EL (cell line): ENCODE measurements at regions not wholly inside any gene's neighbourhood (a gene's known extent, or its start where the extent isn't known, plus 50 kb on each side); places are given as distances from the start of the nearest gene placed in this dataset.
"Not testable (repeated sequence)": the region's sequence is repeated elsewhere in the genome, so short reads cannot be mapped to it uniquely, and the experiment has no call there.

Experiments
- DNase-seq: peaks from one replicate; pipeline ENCODE4 v3.0.0-alpha.2; 2016

DNA sequence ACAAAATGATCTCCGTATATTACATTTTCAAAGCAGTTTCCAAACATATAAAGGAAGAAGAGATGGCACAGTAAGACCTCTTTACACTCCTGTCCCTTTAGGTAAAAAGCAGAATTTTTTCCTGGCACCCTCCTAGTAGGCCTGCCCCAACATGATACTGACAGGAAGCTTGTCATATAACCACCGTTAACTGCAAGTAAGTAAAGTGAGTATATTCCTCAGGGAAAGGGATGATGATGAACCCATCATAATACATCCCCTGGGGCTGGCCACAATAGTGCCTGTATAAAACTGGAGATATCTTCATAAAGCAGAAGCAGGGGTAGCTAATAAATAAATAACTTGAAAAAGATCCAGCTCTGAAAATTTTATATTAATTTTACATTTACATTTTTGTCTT, 893.0 kb downstream of the DIPK2A start:
- no peak for DNase-seq

DNA sequence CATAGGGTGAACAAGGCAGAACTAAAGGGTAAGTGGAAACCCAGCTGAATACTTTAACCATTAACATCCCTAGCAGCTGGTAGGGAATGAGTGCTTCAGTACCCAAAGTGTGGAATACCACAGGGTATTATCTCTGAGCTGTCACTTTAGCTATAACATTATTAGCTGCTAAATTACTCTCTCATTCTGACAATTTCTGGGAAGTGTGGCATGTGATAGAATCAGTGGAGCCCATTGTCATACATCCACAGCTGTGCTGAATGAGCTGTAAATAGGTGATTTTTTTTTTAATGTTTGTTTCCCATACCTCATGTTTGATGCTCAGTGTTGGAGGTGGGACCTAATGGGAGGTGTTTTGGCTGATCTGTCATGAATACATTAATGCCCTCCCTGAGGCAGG, 894.3 kb downstream of the DIPK2A start:
- DNase-seq = no peak

DNA sequence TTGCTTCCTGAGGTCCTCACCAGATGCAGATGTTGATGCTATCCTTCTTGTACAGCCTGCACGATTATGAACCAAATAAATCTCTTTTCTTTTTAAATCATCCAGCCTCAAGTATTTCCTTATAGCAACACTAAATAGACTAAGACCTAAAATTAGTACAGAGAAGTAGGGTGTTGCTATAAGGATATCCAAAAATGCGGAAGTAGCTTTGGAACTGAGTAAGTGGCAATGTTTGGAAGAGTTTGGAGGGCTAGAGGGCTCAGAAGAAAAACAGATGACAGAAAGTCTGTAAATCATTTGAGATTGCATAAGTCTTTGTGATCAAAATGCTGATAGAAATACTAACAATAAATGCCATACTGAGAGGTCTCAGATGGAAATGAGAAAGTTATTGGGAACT, 894.9 kb downstream of the DIPK2A start:
- no peak for DNase-seq

DNA sequence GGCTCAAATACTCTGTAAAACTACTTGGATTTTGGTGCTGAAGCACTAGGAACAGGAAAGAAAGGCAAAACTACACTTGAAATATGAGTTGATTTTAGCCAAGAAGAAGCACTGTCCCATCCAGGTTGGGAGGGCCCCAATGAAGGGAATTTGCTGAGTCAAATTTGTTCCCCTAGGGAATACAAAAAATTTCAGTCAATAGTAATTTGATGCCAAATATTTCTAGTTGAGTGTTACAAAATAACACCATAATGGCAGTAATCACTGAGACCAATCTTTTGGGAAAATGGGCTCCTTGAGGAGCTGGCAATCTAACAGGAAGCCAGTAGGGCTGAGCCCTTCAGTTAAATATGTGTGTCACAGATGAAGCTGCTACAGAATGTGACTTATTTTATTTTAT, 896.9 kb downstream of the DIPK2A start:
- no peak for DNase-seq

DNA sequence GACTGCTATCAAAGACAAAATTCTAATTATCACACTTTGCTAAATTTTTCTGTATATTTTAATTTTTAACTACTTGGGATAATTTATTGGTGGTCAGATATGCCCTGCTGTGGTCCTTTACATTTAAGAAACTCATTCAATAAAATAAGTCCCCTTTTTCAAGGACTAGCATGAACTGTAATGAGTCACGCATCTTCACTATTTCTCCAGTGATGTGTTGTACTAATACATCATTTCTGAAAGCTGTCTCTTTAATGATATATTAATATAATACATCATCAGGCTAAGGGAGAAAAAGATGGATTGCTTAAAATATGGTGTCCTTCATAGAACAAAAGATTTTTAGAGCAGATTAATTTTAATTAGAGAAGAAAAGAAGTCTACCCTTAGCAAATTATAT, 901.4 kb downstream of the DIPK2A start:
- DNase-seq = no peak

DNA sequence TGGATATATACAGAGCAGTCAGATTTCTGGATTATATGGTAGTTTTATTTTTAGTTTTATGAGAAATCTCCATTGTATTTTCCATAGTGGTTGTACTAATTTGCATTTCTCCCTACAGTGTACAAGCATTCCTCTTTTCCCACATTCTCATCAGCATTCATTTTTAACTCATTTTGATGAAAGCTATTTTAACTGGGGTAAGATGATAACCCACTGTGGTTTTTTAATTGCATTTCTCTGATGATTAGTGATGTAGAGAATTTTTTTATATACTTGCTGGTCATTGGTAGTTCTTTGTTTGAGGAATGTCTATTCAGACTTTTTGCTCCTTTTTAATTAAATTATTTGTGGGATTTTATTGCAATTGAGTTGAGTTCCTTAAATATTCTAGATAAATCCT, 903.6 kb downstream of the DIPK2A start:
- no peak for DNase-seq

DNA sequence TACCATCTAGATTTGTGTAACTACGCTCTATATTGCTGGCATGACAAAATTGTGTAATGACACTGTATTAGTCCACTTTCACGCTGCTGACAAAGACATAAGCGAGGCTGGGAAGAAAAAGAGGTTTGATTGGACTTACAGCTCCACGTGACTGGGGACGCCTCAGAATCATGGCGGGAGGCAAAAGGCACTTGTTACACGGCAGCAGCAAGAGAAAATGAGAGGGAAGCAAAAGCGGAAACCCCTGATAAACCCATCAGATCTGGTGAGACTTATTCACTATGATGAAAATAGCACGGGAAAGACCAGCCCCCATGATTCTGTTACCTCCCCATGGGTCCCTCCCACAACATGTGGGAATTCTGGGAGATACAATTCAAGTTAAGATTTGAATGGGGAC, 905.7 kb downstream of the DIPK2A start:
- no peak for DNase-seq

DNA sequence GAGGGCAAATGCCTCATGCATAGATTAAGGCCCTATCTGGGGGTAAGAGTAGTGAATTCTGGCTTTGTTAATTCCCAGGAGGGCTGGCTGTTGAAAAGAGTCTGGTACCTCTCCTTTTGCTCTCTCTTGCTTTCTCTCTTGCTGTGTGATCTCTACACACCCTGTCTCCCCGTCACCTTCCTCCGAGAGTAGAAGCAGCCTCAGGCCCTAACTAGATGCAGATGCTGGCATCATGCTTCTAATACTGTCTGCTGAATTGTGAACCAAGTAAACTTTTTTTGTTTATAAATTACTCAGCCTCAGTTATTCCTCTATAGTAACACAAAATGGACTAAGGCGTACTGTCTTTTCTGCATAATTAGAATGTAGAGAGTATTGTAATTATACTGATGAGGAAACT, 908.1 kb downstream of the DIPK2A start:
- no peak for DNase-seq

DNA sequence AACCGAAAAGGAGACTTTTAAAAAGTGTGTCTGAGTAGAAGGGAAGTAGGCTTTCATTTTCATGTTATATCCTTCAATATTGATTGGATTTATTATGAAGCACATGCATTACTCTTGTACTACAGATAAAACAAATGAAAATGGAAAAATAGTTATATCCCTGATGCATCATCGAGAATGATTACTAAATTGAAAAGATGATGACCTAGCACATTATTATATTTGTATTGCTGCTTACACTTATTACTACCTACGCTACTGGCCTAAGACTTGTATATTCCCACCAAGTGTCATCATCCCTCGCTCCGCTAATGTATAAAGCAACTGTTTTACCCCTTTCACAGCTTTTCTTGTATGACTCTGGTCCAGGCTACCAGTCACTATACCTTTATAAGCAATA, 922.4 kb downstream of the DIPK2A start:
- no peak for DNase-seq

DNA sequence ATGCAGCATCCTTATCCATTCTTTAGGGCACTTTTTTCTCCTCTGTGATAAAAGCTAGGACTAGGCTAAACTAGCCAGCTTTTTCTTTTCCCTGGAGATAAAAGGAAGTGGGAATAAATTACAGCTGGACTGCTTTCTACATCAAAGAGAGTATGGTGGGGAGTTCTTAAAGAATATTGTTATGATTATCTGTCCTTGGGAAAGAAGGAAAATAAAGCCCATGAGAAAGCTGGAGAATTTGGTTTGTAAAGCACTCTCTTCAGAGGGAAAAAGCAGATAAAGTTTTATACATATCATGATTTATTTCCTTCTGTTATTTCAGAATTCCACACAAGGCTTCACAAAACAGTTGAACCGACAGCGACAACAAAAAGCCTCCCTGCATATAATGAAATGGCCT, 923.0 kb downstream of the DIPK2A start:
- DNase-seq = no peak

DNA sequence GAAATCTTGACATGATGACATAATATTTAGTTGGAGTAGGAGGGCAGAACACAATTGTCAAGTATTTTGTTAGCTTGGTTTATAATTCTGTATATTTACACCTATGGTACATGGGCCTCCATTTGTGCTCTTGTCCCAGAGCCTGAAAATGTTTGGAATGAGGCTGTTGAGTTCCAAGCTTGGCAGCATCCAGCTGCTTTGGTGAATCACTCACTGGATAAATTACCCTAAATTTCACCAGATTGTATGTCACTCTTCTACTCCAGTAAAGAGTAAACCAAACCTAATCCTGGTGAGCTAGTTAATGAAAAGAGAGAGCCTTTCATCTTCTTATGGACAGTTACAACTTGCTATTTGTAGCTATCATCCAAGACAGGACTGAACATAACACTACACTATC, 928.7 kb downstream of the DIPK2A start:
- DNase-seq = no peak

DNA sequence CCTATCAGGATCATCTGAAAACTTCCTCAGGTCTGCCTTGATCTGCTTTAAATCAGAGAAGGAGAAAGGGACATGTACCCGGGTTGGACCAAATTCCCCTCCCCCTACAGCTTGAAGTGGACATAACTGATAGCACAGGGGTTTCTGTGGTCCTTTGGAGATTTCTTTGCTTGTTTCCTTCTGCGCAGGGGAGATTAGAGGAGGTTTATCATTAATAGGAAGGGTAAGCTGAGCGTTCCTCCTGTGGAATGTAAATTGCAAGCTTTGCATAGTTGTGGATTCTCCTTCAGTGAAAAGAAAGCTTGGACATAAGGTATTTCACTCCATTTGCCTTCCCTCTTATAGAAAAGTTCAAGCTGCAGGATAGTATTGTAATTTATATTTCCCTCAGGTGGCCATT, 936.0 kb downstream of the DIPK2A start:
- not testable (repeated sequence) for DNase-seq

DNA sequence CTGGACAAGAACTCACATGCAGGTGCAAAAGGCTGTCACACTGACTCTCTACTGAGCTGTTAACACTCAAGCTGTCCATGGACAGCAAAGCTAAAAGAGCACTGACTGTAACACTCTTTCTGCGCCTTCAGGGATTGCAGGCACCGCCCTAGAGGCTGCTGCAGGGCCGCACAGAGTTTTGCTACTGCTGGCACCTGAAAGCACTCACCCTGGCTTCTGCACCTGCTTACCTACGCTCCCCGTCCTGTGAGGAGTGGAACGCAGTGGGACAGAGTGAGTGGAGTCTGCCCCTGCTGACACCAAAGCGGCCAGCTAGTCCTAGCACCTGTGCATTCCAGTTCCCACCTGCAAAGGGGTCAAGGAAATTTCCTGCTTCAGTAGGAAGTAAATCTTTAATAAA, 941.3 kb downstream of the DIPK2A start:
- no peak for DNase-seq

DNA sequence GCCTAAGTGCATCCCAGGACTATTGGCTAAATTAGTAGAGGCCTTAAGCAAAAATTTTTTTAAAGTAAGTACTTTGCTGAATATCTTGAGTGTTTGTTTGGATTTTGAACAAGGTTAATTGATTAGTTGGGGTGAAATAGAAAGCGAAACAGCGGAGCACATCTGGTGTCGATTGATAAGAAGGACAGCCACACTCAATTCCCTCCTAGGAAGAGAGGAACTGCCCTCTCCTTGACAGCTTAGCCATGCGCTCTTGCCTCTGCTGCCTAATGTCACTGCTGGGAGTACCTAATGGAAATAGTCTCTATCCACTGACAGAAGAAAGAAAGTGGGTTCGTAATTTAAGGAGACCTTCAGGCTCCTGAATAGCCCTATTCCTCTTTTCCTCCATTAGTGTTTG, 943.6 kb downstream of the DIPK2A start:
- DNase-seq = no peak

DNA sequence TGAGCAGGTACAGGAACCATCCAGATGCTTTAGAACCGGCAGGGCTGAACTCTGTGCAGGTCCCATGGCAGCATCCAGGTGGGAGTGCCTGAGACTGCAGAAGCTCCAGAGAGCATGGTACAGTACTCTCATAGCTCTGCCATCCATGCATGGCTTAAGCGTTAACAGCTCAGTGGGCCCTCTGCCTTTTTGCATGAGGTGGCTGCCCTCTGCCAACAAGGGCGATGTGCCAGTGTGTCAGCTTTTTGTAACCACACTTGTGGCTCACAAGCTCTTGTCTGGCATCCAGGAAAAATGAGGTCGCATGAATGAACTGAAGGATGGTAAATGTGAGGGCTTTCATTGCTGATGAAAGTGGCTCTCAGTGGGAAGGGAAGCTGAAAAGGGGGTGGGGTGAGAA, 950.1 kb downstream of the DIPK2A start:
- no peak for DNase-seq

DNA sequence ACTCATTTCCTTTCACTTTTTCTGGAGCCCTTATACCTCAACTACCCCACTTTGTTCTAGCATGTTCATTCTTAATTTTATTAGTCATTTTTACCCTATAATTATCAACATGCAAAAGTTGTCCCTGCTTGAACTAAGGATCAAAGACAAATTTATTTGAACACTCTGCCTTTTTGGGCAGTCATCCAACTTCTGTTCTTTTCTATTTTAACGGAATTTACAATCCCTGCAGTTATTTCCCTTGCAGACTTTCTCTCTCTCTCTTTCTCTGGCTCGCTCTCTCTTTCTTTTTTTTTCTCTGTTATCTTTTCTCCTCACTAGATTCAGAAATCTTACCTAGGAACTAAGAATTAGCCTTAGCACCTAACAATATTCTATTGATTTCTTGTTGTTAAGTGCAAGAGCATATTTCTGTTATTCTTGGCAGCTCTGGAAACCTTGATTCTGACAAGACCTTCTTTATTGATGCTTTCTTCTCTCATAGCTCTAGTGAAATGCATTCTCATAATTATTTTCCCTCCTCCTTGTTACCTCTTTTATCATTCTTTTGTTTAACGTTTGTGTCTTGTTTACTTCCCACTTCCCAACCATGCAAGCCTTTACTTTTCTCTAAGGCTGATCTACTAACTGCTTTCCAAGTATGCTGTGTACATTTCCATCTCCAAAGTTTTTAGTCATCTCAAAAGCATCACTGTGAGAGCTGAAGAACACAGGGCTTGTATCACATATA, 951.6 kb downstream of the DIPK2A start:
- DNase-seq = no peak

DNA sequence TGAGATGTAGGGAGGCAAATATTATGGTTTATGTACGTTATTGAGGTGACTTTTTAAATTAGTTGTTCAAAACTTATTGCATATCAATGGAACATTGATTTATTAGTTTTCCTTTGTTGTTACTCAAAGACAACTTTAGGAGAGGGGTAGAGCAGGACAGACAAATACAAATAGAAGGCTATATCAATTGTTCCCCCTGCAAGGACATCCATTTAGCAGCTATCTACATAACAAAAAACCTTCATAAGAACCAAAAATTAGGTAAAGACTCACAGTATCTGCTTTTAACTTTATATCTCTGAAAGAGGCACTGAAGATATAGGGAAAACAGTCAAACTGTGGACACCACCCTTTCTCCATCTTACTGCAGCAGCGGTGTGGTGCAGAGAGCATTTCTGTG, 958.8 kb downstream of the DIPK2A start:
- DNase-seq = no peak

DNA sequence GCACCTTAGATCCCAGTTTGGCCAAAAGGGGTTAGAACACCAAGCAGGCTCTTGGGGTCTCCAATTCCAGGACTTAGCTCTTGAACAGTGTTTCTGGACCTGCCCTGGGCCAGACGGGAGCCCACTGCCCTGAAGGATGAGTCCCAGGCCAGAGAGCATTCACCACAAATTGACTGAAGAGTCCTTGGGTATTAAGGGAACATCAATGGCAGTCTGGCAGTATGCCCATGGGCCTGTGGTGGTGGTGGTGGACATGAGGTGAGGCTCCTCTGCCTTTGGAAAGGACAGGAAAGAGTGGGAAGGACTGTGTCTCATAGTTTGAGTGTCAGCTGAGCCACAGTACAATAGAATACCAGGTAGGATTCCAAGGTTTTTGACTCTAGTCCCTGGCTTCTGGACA, 960.0 kb downstream of the DIPK2A start:
- no peak for DNase-seq

DNA sequence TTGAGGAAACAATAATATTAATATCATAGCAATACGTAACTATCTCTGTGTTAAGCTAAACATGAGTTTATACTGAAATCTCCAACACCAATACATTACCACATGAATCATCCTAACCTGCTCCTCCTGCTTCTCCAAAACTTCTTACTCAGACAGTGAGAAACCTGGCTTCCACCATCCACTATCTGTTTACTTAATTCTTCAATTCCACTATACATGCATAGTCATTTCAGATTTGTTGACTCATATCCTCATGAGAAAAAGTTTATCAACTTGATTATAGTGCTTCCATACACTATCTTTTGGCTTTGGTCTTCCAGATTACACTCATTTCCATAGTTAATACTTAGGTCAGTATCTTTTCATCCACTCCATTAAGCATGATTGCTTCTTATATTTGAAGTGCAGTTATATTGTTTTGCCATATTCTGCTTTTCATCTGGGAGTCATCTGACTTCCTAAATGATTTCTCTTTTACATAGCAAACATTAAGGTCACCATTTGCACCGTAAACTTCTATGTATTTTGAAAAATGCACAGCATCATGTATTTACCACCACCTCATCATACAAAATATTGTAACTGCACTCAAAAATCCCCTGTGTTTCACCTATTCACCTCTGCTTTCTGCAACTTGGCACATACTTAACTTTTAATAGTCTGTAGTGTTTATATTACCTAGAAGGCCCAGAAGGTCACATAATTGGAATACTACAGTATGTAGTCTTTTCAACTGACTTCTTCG, 970.6 kb downstream of the DIPK2A start:
- no peak for DNase-seq

DNA sequence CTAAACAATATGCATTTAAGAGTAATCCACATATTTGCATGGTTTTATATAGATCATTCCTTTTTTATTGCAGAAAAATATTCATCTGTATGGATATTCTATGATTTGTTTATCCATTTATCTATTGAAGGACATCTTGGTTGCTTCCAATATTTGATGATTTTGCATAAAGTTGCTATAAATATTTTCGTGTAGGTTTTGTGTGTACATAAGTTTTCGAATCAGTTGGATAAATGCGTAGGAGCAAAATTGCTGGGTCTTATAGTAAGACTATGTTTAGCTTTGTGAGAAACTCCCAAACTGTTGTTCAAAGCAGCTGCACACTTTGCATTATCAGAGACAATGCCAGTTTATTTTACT, 971.2 kb downstream of the DIPK2A start:
- no peak for DNase-seq

DNA sequence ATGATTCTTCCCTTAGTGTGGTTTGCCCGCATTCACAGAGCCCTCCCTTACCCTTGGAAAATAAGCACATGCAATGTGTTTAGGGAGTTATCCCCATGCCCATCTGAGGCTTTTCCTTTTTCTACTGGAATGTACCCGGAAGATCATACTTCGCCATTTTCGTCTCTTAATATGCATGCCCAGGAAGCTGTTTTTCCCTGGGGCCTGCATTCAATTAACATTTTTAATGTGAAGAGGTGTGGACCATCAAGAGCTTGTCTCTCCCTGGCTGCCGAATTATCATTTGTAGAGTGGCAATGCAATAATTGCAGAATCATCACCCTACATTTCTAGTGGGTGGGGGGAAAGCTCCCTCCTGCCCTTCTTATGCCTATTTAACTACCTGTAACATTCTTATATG, 976.3 kb downstream of the DIPK2A start:
- no peak for DNase-seq

DNA sequence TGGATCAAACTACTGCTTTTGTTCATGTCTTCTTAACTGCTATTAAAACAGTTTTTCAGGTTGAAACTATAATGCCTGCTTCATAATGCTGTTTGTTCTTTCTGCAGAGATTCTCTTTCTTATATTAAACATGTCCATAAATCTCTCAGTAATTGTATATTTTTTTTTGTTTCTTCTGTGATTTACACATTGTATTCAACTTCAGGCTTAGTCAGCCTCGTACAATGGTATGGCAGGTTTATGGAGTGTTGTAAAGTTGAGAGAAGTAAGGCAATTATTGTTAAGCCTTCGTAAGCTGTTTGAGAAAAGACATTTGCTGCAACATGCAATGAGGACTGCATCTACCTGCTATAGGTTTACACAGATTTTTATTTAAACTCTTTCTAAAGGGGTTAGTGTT, 977.1 kb downstream of the DIPK2A start:
- DNase-seq = no peak

DNA sequence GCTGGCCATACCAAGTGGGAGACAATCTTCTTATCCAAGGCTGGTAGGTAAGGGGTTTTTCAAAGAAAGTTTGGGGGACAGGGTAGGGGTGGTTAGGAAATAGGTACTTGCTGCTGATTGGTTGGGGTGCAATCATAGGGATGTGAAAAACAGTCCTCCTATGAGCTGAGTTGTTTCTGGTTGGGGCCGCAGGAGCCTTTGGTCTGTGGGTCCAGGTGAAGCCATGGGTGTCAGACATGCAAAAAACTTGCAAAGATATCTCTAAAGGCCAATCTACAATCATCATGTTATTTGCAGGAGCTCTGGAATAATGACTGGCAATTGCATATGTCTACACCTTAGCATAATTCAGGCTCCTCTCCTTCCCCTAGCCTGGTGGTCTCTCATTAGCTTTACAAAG, 982.3 kb downstream of the DIPK2A start:
- no peak for DNase-seq

DNA sequence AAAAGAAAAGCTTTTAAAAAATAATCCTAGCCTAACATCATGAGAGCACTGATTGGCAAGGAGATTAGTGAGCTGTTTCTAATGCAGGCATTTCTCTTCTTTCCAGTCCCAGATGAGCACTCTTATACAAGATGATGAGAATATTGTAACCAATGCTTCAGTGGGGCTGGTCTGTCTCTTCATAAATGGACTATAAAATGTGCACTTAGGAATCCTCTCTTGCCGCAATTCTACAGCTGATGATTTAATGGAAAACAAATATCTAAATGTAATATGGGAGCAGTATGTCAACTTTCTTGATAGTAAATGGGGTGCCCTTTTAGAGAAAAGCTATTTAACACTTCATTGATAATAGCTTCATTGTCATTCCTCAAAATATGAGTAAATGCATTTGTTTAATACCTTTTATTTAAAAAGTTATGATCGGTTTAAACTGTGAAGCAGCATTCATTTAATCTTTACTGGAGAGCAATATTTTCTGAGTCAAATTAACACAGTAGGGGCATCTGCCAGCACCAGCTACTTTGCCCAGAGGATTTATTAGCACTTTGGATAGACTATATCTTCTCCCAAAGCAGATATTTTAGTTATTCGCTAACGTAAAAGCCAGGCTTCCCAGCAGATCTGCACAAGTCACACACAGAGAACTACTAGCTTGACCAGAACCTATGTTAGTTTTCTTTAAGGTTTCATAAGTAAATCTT, 985.9 kb downstream of the DIPK2A start:
- no peak for DNase-seq
